ENCODE measurements at regions not wholly inside any gene's neighbourhood (a gene's known extent, or its start where the extent isn't known, plus 50 kb on each side); places are given as distances from the start of the nearest gene placed in this dataset.

DNA sequence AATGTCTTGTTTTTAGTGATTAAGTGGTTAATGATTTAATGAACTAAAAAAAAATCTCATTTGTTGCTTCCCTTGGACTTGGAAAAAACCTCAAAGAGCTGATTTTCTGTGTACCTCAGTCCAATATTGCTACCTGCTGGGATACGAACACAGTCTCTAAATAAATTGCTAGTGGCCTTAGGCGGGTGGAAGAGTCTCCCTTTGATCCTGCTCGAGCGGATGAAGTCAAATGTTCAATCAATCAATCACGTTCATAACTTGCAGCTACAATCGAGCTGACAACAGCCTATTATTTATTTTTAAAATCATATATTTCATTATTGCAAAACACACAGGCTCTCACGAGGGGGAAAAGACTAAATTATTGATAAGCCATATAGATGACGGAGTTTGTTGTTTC is 57.3 kb upstream of the HABP2 start:
- H3K9me3 ChIP-seq (ENCODE audit: control insufficient read depth, insufficient read depth, low read depth, low read length) = no peaks in the 10 kb centered on the region
- in situ Hi-C loops (cut with HindIII; ENCODE audit: low pct_unique_long_range_greater_than_20kb, low sequenced_read_pairs) (no loop called here), intact Hi-C loops (cut with micrococcal nuclease; ENCODE audit: unreplicated experiment) (no loop called here)
- no peaks in the 10 kb centered on the region for H3K4me1 ChIP-seq (ENCODE audit: control insufficient read depth, insufficient read depth, low read length)
- H3K4me3 ChIP-seq (ENCODE audit: low read depth in 2 of 2, low read length in 2 of 2) = no peak overlapping the region
- ChIA-PET CTCF (no interaction called here), POLR2A (no interaction called here)
- H3K27ac ChIP-seq (ENCODE audit: low read length) = no peak overlapping the region
- BruUV-seq (replicated peaks) = no TSS peak
- TF ChIP-seq SIN3A (IDR thresholded peaks at IDR 0.05; ENCODE audit: borderline replicate concordance, insufficient read depth, low read depth, low read length) (no peak), TCF7L2 (IDR thresholded peaks at IDR 0.05; ENCODE audit: low read depth, low read length) (no peak), POLR2AphosphoS5 (IDR thresholded peaks at IDR 0.05; ENCODE audit: low read depth, low read length) (no peak)
- TF ChIP-seq, protein P1, sequence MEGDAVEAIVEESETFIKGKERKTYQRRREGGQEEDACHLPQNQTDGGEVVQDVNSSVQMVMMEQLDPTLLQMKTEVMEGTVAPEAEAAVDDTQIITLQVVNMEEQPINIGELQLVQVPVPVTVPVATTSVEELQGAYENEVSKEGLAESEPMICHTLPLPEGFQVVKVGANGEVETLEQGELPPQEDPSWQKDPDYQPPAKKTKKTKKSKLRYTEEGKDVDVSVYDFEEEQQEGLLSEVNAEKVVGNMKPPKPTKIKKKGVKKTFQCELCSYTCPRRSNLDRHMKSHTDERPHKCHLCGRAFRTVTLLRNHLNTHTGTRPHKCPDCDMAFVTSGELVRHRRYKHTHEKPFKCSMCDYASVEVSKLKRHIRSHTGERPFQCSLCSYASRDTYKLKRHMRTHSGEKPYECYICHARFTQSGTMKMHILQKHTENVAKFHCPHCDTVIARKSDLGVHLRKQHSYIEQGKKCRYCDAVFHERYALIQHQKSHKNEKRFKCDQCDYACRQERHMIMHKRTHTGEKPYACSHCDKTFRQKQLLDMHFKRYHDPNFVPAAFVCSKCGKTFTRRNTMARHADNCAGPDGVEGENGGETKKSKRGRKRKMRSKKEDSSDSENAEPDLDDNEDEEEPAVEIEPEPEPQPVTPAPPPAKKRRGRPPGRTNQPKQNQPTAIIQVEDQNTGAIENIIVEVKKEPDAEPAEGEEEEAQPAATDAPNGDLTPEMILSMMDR (IDR thresholded peaks at IDR 0.05) = 0 out of 2 replicates have a peak, but pooled peaks have one; percentile 6
- TF ChIP-seq, protein P2, sequence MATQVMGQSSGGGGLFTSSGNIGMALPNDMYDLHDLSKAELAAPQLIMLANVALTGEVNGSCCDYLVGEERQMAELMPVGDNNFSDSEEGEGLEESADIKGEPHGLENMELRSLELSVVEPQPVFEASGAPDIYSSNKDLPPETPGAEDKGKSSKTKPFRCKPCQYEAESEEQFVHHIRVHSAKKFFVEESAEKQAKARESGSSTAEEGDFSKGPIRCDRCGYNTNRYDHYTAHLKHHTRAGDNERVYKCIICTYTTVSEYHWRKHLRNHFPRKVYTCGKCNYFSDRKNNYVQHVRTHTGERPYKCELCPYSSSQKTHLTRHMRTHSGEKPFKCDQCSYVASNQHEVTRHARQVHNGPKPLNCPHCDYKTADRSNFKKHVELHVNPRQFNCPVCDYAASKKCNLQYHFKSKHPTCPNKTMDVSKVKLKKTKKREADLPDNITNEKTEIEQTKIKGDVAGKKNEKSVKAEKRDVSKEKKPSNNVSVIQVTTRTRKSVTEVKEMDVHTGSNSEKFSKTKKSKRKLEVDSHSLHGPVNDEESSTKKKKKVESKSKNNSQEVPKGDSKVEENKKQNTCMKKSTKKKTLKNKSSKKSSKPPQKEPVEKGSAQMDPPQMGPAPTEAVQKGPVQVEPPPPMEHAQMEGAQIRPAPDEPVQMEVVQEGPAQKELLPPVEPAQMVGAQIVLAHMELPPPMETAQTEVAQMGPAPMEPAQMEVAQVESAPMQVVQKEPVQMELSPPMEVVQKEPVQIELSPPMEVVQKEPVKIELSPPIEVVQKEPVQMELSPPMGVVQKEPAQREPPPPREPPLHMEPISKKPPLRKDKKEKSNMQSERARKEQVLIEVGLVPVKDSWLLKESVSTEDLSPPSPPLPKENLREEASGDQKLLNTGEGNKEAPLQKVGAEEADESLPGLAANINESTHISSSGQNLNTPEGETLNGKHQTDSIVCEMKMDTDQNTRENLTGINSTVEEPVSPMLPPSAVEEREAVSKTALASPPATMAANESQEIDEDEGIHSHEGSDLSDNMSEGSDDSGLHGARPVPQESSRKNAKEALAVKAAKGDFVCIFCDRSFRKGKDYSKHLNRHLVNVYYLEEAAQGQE (IDR thresholded peaks at IDR 0.05; ENCODE audit: insufficient read depth in 1 of 2, low read depth in 2 of 2, low read length in 1 of 2) = no peak
- ATAC-seq = no peak
- H3K36me3 ChIP-seq (ENCODE audit: control insufficient read depth, insufficient read depth, low read length) = no peaks in the 10 kb centered on the region
- peaks cover 48% of the 10 kb centered on the region for H3K27me3 ChIP-seq (ENCODE audit: control insufficient read depth, insufficient read depth, low read length)
- no peak for DNase-seq (ENCODE audit: low read depth, low spot score)

DNA sequence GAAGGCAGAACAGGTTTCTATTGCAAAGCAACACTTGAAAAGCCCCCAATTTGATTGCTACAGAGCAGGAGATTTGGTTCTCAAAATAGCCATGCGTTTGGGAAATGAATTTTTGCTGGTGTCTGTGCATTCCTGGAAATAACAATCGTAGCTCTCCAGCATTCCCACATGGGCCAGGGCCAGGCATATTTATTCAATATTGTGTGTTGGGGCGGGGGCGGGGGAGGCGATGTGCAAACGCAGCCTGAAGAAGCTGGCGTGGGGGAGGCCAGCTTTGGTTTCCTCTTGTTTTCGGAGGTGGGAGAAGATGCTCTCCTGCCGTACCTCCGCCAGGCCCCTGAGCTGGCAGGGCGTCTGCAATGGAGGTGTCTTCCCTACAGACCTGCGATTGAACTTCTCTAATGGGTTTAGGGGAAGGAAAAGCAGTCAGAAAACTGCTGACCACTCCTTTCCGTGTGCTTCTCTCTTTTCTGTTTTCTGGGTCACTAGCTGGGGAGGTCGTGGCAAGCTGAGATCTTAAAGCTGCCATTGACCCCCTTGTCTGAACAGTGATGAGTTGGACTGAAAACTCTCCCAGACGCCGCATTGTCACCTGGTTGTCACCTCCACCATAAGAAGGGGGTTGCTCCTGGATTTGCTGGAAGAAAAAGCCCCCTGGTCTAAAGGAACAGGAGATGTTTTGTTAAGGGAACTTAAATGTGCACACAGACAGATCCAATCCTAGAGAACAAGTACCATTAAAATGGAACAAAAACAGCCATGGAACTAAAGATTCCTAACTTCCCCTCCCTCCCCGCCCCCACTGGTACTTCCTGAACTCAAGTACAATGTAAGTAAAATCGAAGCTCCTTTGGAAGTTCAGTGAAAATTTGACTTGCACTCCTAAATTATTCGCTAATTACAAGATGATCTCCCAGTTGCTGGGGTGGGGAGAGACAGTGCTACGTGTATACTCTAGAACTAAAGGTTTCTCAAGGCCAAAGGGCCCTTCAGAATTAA is 56.4 kb upstream of the HABP2 start:
- TF ChIP-seq, protein P1 (IDR thresholded peaks at IDR 0.05) = no peak
- TF ChIP-seq TCF7L2 (IDR thresholded peaks at IDR 0.05; ENCODE audit: low read depth, low read length) (no peak), SIN3A (IDR thresholded peaks at IDR 0.05; ENCODE audit: borderline replicate concordance, insufficient read depth, low read depth, low read length) (no peak), POLR2AphosphoS5 (IDR thresholded peaks at IDR 0.05; ENCODE audit: low read depth, low read length) (no peak)
- TF ChIP-seq, protein P2 (IDR thresholded peaks at IDR 0.05; ENCODE audit: insufficient read depth in 1 of 2, low read depth in 2 of 2, low read length in 1 of 2) = no peak
- Histone ChIP-seq H3K36me3 (ENCODE audit: control insufficient read depth, insufficient read depth, low read length) (no peaks in the 10 kb centered on the region), H3K9me3 (ENCODE audit: control insufficient read depth, insufficient read depth, low read depth, low read length) (no peaks in the 10 kb centered on the region), H3K27ac (ENCODE audit: low read length) (no peak overlapping the region), H3K27me3 (ENCODE audit: control insufficient read depth, insufficient read depth, low read length) (peaks cover 40% of the 10 kb centered on the region), H3K4me1 (ENCODE audit: control insufficient read depth, insufficient read depth, low read length) (no peaks in the 10 kb centered on the region), H3K4me3 (ENCODE audit: low read depth in 2 of 2, low read length in 2 of 2) (no peak overlapping the region)
- POLR2A ChIA-PET = no interaction called here
- in situ Hi-C loops (cut with HindIII; ENCODE audit: low pct_unique_long_range_greater_than_20kb, low sequenced_read_pairs) = no loop called here
- ATAC-seq (no peak), DNase-seq (ENCODE audit: low read depth, low spot score) (no peak)
- CTCF ChIA-PET = no interaction called here
- intact Hi-C loops (cut with micrococcal nuclease; ENCODE audit: unreplicated experiment) = no loop called here
- BruUV-seq (replicated peaks) = no TSS peak
